NCI-H2196 (cell line): ENCODE measurements at regions not wholly inside any gene's neighbourhood (a gene's known extent, or its start where the extent isn't known, plus 50 kb on each side); places are given as distances from the start of the nearest gene placed in this dataset.

Source experiments
- DNase-seq: peaks from one replicate; lab custom pipeline; 2025; ENCODE audit not compliant: unreplicated experiment; lab: John Stamatoyannopoulos, UW

DNA sequence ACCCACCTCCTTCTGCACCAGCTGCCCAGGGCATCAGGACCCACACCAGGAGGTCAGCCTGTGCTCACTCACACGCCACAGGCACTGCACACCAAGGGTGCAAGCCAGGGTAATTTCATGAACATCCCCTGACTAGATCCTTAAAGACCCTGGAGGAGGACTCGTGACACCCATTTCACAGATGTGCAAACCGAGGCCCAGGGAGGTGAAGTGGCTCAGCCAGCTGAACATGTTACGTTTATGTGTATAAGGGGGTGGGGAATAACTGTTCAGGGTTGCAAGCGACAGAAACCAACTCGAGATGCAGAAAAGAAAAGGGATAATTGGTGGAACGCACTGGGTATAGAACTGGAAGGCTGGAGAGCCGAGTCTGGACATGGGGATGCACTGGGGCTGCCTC, 138.1 kb upstream of the FOXF1 start:
- no peak for DNase-seq

DNA sequence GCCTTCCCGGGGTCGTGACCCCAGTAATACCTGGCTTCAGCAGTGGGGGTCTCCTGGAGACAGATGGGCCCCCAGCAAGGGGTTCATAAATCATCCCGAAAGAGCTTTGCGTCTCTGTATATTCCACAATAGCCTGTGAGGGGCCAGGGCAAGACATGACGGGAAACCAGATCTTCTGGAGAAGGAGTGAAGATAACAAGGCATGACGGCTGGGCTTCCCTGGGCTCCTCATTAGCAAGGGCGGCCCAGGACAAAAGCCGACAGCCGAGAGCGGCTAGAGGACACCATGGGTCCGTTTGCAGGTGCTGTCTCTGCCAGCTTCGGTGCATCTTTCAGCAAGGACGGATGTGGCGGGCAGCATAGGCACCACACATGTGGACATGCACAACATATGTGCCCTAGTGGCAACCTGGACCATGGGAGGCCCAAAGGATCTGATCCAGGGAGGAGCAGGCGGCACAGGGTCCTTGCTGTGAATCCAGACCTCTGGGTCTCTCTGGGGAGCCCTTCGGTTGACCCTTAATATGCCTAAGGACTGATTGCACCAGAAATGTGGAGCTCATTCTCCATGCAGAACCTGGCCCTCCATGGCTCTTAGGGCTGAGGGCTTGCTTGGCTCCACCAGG, 136.9 kb upstream of the FOXF1 start:
- DNase-seq = no peak

DNA sequence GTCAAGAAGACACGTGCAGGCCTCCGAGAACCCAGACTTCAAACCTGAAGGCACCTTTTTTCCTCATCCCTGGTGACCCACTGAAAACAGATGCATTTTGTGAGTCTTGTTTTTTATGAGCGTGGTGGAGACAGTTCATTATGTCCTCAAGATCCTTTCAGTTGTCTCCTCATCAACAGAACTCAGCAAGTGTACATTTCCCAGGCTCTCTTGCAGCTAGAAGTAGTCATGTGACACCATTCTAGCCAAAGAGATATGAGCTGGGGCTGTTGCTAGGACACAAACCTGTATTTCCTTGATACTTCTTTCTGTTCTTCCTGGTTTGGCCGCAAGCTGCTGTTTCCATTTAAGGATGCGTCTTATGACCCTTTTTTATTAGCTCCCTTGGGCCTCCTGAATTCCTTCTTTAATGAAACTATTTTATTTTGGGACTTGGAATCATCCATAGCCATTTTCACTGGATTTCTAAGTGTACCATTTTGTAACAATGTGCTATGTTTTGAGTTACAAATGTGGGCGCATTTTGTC, 135.7 kb upstream of the FOXF1 start:
- DNase-seq = no peak

DNA sequence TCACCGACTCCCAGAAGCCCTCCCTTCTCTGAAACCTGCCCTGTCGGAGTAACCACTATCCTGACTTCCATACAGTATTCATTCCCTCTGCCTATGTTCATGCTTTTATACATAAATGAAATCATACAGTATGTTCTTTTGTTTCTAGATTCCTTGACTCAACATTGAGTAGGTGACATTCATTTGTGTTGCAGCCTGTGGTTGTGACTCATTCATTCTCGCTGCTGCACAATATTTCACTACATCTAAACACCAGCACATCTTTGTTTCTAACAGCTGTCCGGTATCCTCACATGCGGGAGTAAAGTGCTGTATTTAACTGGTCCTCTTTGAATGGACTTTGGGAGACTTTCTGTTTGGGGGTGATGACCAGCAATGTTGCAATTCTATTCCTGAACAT, 135.0 kb upstream of the FOXF1 start:
- no peak for DNase-seq

DNA sequence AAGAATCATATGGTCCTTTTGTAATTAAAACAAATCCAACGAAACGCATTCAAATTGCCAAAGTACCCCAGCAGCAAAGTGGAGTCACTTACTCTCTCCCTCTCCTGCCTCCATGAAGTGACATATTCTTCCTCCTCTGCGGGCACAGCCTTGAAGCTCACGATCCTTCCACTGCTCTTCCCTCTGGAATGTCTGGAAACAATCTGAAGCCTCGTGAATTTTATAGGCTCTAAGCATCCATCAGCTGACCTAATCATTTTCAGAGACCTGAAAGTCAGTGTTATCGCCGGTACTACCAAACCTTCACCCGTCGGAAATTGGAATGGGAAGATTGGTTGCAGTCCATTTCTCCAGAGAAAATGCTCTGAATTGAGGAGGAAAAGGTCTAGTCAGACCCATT, 134.5 kb upstream of the FOXF1 start:
- no peak for DNase-seq

DNA sequence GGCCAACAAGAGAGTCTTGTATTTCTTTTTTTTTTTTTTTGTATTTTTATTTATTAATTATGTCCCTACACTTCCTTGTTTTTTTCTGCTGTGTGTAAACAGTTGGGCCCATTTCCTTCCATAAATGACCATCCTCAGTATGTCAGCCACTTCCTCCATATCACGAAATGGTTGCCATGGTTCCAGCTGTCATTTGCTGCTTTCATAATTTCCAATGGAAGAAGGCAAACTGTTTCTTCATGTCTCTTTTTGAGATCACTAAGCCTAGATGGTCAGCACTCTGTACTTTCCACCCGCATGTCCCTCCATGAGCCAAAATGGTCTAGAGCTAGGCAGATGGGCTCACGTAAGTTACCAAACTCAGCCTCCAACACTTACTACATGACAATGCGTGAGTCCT, 133.5 kb upstream of the FOXF1 start:
- DNase-seq = no peak

DNA sequence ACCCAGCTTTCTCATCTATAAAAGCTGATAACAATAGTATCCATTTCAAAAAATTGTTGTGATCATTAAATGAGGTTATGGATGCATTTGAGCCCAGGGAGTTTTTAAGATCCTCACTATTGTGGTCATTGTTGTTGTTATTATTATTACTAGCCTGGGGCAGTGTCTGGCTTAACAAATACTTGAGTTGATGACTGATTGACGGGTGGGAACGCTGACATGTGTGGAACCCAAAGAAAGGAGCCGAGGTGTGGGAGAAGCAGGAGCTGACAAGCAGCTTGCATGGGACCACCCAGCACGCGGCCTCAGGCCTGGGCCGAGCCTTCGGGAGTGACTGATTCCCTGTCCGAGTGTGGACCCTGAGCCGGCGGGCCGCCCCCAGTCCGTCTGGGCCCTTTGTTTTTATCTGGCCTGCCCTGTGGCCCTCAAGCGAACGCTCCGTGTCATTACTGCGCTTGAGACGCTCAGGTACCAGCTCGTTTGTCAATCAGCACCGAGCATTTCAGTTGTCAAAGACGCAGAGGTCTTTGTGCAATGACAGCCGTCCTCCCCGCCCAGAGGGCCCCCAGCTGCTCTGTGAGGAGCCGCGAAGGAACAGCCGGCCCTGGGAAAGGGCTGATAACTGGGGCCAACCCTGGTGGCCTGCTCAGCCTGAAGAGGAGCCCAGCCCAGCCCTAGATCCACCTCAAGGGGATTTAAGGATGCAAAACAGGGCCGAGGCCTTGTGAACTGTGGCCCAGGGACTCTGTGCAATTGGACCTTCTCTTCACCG, 132.9 kb upstream of the FOXF1 start:
- DNase-seq = no peak

DNA sequence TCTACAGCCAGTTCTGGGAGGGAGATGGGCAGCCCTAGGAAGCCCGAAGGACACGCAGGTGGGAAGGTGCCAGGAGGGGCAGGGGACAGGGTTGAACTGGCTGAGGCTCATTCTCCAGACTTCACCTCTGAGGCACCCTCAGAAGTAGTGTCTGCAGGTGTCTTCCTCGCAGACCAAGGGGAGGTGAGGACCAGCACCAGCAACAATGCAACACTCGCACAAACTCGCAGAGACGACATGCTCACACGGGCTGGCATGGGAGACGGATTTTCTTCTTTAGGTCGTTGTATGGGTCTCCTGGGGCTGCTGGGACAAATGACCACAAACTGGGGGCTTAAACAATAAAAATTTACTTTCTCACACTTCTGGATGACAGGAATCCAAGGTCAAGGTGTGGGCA, 132.2 kb upstream of the FOXF1 start:
- DNase-seq = no peak

DNA sequence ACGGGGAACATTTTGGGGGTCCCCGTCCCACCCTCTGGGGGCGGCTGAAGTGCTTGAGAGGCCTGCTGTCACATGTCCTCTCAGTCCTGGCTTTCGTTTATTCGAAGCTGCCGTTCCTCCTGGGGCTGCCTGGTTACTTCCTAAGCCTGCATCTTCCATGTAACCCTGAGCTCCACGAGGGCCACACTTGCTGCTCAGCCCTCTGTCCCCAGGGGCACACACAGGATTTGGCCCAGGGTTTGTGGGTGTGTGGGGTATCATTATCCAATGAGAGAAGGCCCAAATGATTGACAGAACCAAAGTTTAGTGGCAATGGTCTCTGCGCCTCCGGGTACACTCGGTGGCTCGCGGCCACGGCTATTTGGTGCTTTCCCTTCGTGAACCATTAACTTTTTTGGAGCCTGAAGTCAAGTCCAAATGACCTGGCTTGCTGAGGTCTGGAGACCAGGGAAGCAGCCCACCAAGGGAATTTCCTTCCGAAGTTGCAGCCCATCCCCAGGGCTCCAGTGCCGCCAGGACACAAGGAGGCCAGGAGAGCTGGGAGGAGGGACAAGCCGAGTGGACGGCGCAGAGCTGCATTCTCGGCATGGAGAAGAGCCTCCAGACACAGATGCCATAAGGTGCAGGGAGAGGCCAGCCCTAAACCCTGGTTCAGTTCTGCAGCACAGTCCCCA, 131.4 kb upstream of the FOXF1 start:
- DNase-seq = no peak

DNA sequence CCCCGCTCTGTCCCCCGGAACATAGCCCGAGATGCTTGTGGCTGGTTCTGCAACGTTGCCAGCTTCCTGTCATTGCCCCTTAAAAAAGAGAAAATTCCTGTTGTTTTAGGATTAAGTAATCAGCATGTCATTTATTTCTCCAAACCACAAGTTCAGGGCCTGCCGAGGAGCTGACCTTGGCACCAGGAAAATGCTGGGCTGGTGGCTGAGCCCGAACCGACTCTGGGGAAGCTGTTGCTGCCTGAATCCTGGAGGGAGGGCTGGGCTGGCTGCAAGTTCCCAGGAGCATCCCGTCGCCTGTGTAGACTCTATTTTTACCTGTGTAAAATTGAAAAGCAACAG, 130.9 kb upstream of the FOXF1 start:
- DNase-seq = no peak

DNA sequence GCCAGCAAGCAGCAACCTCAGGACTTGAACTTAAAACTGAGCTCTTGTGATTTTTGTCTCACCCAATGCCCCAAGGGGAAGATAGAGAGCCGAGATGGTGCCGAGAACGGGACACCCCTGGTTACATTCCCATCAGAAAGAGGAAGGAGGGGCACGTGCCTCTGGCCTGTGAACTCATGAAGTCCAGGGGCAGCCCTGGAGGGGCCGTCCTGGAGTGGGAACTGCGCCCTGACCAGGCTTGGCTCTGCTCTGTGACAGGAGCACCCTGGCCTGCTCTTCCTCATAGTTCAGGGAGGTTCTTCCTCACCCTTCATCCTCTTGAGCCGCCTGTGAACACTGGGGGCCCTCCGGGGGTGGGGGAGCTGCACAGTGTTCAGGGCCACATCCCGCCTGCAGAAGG, 130.3 kb upstream of the FOXF1 start:
- no peak for DNase-seq

DNA sequence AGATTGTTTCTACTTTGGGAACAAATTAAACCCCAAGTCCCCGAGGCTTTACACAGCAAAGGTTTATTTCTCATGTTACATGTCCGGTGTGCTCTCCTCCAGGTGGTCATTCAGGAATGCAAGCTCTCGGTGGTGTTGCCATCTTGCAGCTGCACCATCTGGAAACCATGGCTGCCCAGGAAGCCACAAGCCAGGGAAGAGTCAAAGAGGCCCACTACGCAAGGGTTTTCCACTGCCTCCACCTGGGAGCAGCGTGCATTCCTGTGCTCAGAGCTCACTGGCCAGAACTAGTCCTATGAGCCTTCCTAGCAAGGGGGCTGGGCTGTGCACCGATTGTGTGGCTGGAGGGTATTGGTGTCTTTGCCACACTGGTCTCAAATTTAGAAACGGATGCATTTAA, 128.8 kb upstream of the FOXF1 start:
- no peak for DNase-seq

DNA sequence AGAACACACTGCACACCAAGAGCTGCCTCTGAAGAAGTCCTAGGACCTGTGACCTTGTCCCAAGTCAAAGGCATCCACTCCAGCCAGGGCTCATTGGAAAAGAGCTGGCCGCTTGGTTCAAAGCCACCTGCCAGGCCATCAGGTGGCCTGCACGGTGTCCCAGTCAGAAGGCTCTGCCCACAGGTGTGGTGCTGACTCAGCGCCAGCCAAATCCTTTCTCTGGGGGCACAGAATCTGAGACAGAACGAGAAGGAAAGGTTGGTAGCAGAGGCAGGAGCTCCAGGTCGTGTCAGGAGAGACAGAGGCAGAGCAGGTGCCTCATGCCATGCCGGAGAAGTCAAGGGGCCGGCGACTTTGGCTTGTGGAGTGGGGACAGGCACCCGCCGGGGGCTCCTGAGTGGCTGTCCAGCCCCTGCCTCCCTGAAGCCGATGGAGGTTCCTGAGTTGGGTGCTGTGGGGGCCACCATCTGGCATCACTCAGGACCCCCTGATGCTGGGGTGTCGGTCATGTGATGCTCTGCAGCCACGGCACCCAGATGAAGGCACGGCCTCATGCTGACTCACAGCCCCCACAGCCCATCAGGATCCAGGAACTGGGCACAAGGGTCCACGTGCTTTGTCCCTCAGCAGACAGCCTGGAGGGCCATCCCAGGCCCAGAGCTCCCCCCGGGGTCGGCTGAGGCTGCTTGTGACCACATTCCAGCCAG, 128.1 kb upstream of the FOXF1 start:
- no peak for DNase-seq

DNA sequence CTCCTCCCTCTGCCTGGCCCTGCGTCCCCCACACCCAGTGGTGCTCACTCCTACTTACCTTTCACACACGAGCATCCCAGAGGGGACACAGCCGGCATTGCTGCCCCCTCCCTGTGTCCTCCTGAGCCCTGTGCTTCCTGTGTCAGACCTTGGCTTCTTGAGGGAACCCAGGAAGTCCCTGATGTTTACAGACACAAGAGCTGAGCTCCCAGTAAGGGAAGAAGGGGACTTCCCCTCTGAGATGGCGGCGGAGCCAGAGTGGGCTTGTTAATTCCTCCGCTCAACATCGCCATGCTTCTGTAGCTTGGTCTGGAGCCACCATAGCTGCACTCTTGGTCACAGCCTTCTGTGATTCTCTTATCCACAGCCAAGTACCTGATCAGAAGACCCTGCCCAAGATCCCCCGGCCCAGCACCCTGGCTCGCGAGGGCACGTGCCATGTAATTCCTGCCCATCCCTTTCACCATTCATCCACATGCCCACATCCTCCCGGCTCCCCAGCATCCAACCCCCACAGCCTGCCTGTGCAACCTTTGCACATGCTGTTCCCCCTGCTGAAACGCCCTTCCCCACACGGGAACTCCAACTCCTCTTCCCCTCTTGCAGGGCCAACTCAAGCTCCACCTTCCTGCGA, 127.4 kb upstream of the FOXF1 start:
- DNase-seq = no peak

DNA sequence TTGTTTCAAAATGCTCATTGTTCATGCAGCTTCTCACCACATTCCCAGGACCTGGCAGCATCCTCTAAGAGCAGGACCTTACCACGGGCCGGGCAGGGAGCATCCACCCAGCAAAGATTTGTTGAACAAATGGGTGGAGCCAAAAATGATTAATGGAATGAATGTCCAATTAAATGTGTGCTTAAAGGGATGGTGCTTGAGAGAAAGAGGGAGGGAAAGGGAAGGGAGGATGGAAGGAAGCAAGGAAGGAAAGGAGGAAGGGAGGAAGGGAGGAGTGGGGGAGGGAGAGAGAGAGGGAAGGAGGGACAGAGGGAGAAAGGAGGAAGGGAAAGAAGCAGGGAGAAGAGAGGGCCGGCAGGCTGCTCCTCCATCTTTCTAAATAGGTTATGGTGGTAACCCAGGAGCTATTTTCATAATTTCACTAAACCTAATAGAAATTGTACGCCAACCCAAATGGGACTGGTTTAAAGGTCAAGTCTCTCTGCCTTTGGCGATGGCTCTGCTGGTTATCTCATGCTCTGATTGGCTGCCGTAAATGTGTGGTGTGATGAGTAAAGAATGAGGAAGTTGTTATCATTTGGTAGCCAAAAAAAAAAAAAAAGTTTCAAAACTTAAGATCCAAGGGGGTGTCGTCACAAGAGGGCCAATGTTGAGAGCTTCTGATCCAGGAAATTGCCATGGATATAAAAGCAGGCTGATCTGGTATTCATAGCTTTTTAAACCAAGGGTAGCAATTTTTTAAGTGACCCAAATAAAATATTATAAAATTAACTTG, 126.7 kb upstream of the FOXF1 start:
- no peak for DNase-seq

DNA sequence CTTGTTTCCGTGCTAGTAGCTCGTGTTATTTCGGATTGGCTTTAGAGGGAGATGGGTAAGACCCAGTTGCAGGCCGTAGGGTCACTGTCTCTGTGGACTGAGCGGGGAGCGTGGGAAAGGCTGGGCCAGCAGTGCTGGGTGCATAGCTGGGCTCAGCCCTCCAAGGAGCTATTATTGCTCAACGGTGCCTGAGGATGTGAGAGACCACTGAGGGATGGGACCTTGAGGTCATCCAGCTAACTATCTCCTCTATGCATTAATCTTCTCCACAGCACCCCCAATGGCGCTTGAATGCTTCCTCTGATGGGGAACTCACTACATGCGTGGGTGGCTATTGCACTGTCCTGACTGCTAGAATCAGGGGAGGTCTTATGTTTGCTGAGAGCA, 126.1 kb upstream of the FOXF1 start:
- no peak for DNase-seq

DNA sequence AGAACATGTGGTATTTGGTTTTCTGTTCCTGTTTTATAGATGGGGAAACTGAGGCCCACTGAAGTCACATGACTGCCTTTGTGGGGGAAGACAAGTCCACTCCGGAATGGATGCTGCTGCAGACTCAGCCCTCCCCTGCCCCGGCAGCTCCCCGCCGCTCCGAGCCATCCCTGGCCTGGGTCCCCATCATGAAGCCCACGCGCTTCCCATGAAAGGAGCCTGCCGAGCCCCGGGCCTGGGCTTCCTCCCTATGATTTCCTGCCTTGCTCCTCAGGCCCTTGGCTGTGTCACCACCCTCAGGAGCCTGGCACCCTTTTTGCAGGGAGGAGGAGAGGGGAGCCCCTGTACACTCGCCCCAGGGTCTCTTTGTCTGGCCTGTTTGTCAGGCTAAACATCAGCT, 125.3 kb upstream of the FOXF1 start:
- no peak for DNase-seq

DNA sequence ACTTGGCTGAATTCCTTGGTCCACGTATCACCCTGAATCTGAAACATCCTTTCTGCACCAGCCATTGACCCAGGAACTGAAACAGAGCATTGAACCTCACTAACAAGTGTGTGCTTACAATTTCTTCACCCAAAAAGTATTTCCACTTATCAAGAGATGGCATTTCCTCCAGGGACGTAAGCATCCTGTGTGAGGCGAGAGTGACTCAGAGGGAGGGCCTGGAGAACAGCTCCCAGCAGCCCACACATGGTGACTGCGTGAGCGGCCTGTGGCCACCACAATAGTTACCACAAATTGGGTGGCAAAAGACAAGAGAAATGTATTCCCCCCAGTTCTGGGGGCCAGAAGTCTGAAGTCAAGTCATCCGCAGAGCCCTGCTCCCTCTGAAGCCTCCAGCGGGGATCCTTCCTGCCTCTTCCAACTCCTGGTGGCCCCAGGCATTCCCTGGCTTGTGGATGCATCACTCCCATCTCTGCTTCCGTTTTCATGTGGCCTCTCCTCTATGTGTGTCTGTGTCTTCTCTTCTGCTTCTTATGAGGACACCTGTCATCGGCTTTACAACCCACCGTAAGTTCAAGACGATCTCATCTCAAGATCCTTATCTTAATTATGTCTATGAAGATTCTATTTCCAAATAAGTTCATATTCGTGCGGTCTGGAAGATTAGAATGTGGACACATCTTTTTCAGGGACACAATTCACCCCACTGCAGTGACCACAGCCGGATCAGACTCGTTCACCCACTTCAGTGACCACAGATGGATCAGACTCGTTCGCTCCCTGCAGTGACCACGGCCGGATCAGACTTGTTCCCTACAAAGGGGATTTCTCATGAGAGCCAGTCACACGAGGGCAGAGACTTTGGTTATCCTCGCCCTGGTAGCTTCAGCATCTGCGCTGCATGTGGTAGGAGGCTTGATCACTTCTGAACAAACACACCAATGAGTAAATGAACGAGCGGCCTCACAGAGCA, 122.6 kb upstream of the FOXF1 start:
- DNase-seq = no peak

DNA sequence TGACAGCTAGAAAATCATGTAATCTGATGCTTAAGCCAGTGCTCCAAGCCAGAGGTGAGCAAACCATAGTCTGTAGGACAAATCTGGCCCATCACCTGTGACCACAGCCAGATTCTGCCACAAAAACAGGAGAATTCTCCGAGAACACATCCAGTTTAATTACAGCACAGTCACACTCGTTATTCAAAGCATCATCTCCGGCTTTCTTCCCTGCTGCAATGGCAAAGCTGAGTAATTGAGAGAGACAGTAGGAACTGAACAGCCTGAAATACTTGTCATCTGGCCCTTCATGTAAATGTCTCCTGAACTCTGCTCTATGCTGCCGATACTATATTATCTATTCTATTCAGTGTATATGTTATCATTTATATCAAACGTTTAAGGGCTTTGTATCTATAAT, 121.4 kb upstream of the FOXF1 start:
- no peak for DNase-seq
